GM12865 (cell line): ENCODE measurements at regions not wholly inside any gene's neighbourhood (a gene's known extent, or its start where the extent isn't known, plus 50 kb on each side); places are given as distances from the start of the nearest gene placed in this dataset.
A peak's percentile ranks its signal among the peaks of the same experiment; 100 is the strongest.
"Not testable (repeated sequence)": the region's sequence is repeated elsewhere in the genome, so short reads cannot be mapped to it uniquely, and the experiment has no call there.

Source experiments
- DNase-seq: peaks from one replicate; pipeline ENCODE4 v3.0.0; 2010; ENCODE audit warnings: low read depth
- H3K4me3 ChIP-seq: 2 replicates; pipeline ENCODE4 v1.5.1; 2011; ENCODE audit warnings: mild to moderate bottlenecking, low read depth, low read length, control low read depth
- CTCF ChIP-seq: IDR thresholded peaks from 2 replicates; pipeline ENCODE4 v1.5.1; 2011; ENCODE audit warnings: low read length, control low read depth, low read depth, inconsistent platforms; ENCODE audit not compliant: insufficient read depth; ENCODE audit errors: missing control alignments

GRCh38 chrX:1109580-1110119 is 102.8 kb downstream of the CRLF2 start:
- DNase-seq: no peak
- H3K4me3 ChIP-seq: no peak overlapping the region
- TF ChIP-seq CTCF: no peak

- no peak for TF ChIP-seq CTCF
- peak; percentile 36 for DNase-seq
- H3K4me3 ChIP-seq: no peak overlapping the region
Measured at GRCh38 chrX:1108501-1109445, 103.7 kb downstream of the CRLF2 start.

- no peak for DNase-seq
- TF ChIP-seq CTCF: no peak
- no peak overlapping the region for H3K4me3 ChIP-seq
Measured at GRCh38 chrX:1106478-1107210, 105.8 kb downstream of the CRLF2 start.

GRCh38 chrX:1105671-1106419 is 106.6 kb downstream of the CRLF2 start:
- no peak for TF ChIP-seq CTCF
- no peak for DNase-seq
- H3K4me3 ChIP-seq: no peak overlapping the region

- DNase-seq: not testable (repeated sequence)
Measured at GRCh38 chrX:1105031-1105430, 107.4 kb downstream of the CRLF2 start.

GRCh38 chrX:1103360-1103759 is 109.1 kb downstream of the CRLF2 start:
- no peak for DNase-seq
- no peak overlapping the region for H3K4me3 ChIP-seq
- TF ChIP-seq CTCF: no peak

More at GRCh38 chrX:1105031-1105430, 107.4 kb downstream of the CRLF2 start:
- H3K4me3 ChIP-seq: not testable (repeated sequence)
